IMR-90 (cell line): ENCODE measurements at regions not wholly inside any gene's neighbourhood (a gene's known extent, or its start where the extent isn't known, plus 50 kb on each side); places are given as distances from the start of the nearest gene placed in this dataset.

Experiments
- ATAC-seq: fragments of 200-7000 bp; cut with Tn5 transposase; 2 replicates; pipeline ENCODE4 v1.9.1; 2020; ENCODE audit warnings: low read depth, mild to moderate bottlenecking, moderate library complexity
- BruUV-seq: library from RNA; stranded (reverse); fragments of 400-500 nt; replicated peaks from 2 replicates; lab custom pipeline; 2021; lab: Mats Ljungman, UMichigan
- CTCF ChIA-PET: fragments of 300-600 bp; formaldehyde crosslinking; extraction: SDS; loops from one replicate; lab custom pipeline; 2021; ENCODE audit warnings: antibody characterized with exemption; lab: Yijun Ruan, JAX
- POLR2A ChIA-PET: fragments of 300-600 bp; sonication (Branson Sonifier 250); formaldehyde crosslinking; loops from one replicate; lab custom pipeline; 2022; ENCODE audit warnings: antibody characterized with exemption; ENCODE audit not compliant: unreplicated experiment; lab: Charles Lee
- DNase-seq: peaks from one replicate; pipeline ENCODE4 v3.0.0; 2013
- H2AFZ ChIP-seq: replicated peaks from 2 replicates; pipeline ENCODE3; 2013; ENCODE audit warnings: low read length, mild to moderate bottlenecking; ENCODE audit not compliant: poor library complexity
- H2AK5ac ChIP-seq: 2 replicates; pipeline ENCODE4 v1.6.1; 2013; ENCODE audit warnings: low read depth, low read length, inconsistent platforms
- H2AK9ac ChIP-seq: replicated peaks from 2 replicates; pipeline ENCODE3; 2013; ENCODE audit warnings: mild to moderate bottlenecking, low read depth, low read length, moderate library complexity; ENCODE audit not compliant: poor library complexity
- H2BK120ac ChIP-seq: 2 replicates; pipeline ENCODE4 v1.6.1; 2013; ENCODE audit warnings: low read depth, low read length, inconsistent platforms
- H2BK15ac ChIP-seq: 3 replicates; pipeline ENCODE4 v1.6.1; 2013; ENCODE audit warnings: low read depth, low read length, inconsistent platforms
- H2BK20ac ChIP-seq: 2 replicates; pipeline ENCODE4 v1.6.1; 2013; ENCODE audit warnings: low read depth, mild to moderate bottlenecking, inconsistent platforms, low read length, moderate library complexity
- H2BK5ac ChIP-seq: 2 replicates; pipeline ENCODE4 v1.6.1; 2013; ENCODE audit warnings: mild to moderate bottlenecking, low read depth, low read length, inconsistent platforms; ENCODE audit not compliant: poor library complexity, severe bottlenecking
- H3K14ac ChIP-seq: replicated peaks from 2 replicates; pipeline ENCODE4 v1.6.1; 2013; ENCODE audit warnings: low read depth, low read length, inconsistent platforms
- H3K18ac ChIP-seq: 2 replicates; pipeline ENCODE4 v1.6.1; 2013; ENCODE audit warnings: low read depth, low read length, control low read depth
- H3K23ac ChIP-seq: 2 replicates; pipeline ENCODE4 v1.6.1; 2013; ENCODE audit warnings: low read depth, low read length, inconsistent platforms
- H3K27ac ChIP-seq: 2 replicates; pipeline ENCODE4 v1.5.1; 2013; ENCODE audit warnings: mild to moderate bottlenecking, control low read depth, low read length; ENCODE audit not compliant: insufficient read depth
- H3K27me3 ChIP-seq: 2 replicates; pipeline ENCODE4 v1.6.1; 2013; ENCODE audit warnings: low read length; ENCODE audit not compliant: control insufficient read depth, insufficient read depth
- H3K36me3 ChIP-seq: 2 replicates; pipeline ENCODE4 v1.6.1; 2013; ENCODE audit warnings: low read length, mixed read lengths; ENCODE audit not compliant: control insufficient read depth, insufficient read depth
- H3K4ac ChIP-seq: 2 replicates; pipeline ENCODE4 v1.6.1; 2013; ENCODE audit warnings: low read depth, low read length, inconsistent platforms
- H3K4me1 ChIP-seq: 2 replicates; pipeline ENCODE4 v1.6.1; 2013; ENCODE audit warnings: low read length, mixed read lengths; ENCODE audit not compliant: control insufficient read depth, insufficient read depth
- H3K4me2 ChIP-seq: 2 replicates; pipeline ENCODE4 v1.6.1; 2013; ENCODE audit warnings: low read depth, mild to moderate bottlenecking, control low read depth, low read length, moderate library complexity
- H3K4me3 ChIP-seq: 2 replicates; pipeline ENCODE4 v1.5.1; 2013; ENCODE audit warnings: low read depth, mild to moderate bottlenecking, control low read depth, low read length, moderate library complexity; ENCODE audit not compliant: insufficient read depth
- H3K56ac ChIP-seq: 2 replicates; pipeline ENCODE4 v1.6.1; 2013; ENCODE audit warnings: low read length, inconsistent platforms; ENCODE audit not compliant: insufficient read depth; ENCODE audit errors: extremely low read depth
- H3K79me1 ChIP-seq, 2 experiments: 2 replicates each; pipeline ENCODE4 v1.6.1; 2013; ENCODE audit warnings: low read length in 2 of 2, inconsistent platforms in 1 of 2, low read depth in 1 of 2
- H3K9ac ChIP-seq: 2 replicates; pipeline ENCODE4 v1.6.1; 2013; ENCODE audit warnings: low read depth, low read length, control low read depth
- H3K9me1 ChIP-seq: 2 replicates; pipeline ENCODE4 v1.6.1; 2013; ENCODE audit warnings: low read length, inconsistent platforms; ENCODE audit not compliant: insufficient read depth
- H3K9me3 ChIP-seq: 2 replicates; pipeline ENCODE4 v1.6.1; 2013; ENCODE audit warnings: low read length; ENCODE audit not compliant: control insufficient read depth, insufficient read depth
- H4K20me1 ChIP-seq: 2 replicates; pipeline ENCODE4 v1.6.1; 2013; ENCODE audit warnings: low read length, inconsistent platforms; ENCODE audit not compliant: insufficient read depth
- H4K5ac ChIP-seq: 2 replicates; pipeline ENCODE4 v1.6.1; 2013; ENCODE audit warnings: mild to moderate bottlenecking, low read depth, low read length, control low read depth
- H4K8ac ChIP-seq, 2 experiments: 2 replicates each; pipeline ENCODE4 v1.6.1; 2013; ENCODE audit warnings: low read depth in 2 of 2, low read length in 2 of 2, control low read depth in 1 of 2, inconsistent platforms in 1 of 2
- H4K91ac ChIP-seq: 2 replicates; pipeline ENCODE4 v1.6.1; 2013; ENCODE audit warnings: low read depth, low read length, inconsistent platforms; ENCODE audit not compliant: insufficient read depth
- BHLHE40 ChIP-seq: fragments of 150-350 bp; IDR thresholded peaks from 2 replicates; pipeline ENCODE4 v1.6.1; 2016; ENCODE audit warnings: mild to moderate bottlenecking, low read depth, low read length
- CEBPB ChIP-seq: IDR thresholded peaks from 2 replicates; pipeline ENCODE4 v1.6.1; 2012; ENCODE audit warnings: low read depth, low read length, improper control_type of control experiment
- CHD1 ChIP-seq: IDR thresholded peaks from 2 replicates; pipeline ENCODE4 v1.6.1; 2012; ENCODE audit warnings: low read depth, low read length, improper control_type of control experiment
- CTCF ChIP-seq: conservative IDR thresholded peaks from 2 replicates; pipeline ENCODE4 v1.5.1; 2012; ENCODE audit warnings: mild to moderate bottlenecking, low read depth, low read length, improper control_type of control experiment
- ELK1 ChIP-seq: fragments of 150-350 bp; IDR thresholded peaks from 2 replicates; pipeline ENCODE4 v1.6.1; 2016; ENCODE audit warnings: low read depth, mild to moderate bottlenecking, low read length, moderate library complexity, borderline replicate concordance
- FOS ChIP-seq: fragments of 150-350 bp; IDR thresholded peaks from 2 replicates; pipeline ENCODE4 v1.6.1; 2016; ENCODE audit warnings: low read depth, low read length
- MAFK ChIP-seq: IDR thresholded peaks from 2 replicates; pipeline ENCODE4 v1.6.1; 2012; ENCODE audit warnings: low read depth, low read length, improper control_type of control experiment
- MAZ ChIP-seq: IDR thresholded peaks from 2 replicates; pipeline ENCODE4 v1.6.1; 2012; ENCODE audit warnings: low read depth, mild to moderate bottlenecking, low read length, improper control_type of control experiment, moderate library complexity, borderline replicate concordance
- MXI1 ChIP-seq: IDR thresholded peaks from 2 replicates; pipeline ENCODE4 v1.6.1; 2012; ENCODE audit warnings: low read depth, mild to moderate bottlenecking, low read length, moderate library complexity, borderline replicate concordance
- NFE2L2 ChIP-seq: fragments of 150-350 bp; IDR thresholded peaks from 2 replicates; pipeline ENCODE4 v1.6.1; 2016; ENCODE audit warnings: low read depth, mild to moderate bottlenecking, low read length
- POLR2A ChIP-seq: IDR thresholded peaks from 2 replicates; pipeline ENCODE4 v1.6.1; 2012; ENCODE audit warnings: mild to moderate bottlenecking, low read depth, low read length
- RAD21 ChIP-seq: IDR thresholded peaks from 2 replicates; pipeline ENCODE4 v1.6.1; 2012; ENCODE audit warnings: low read length, improper control_type of control experiment
- RCOR1 ChIP-seq: IDR thresholded peaks from 2 replicates; pipeline ENCODE4 v1.6.1; 2012; ENCODE audit warnings: mild to moderate bottlenecking, low read length, improper control_type of control experiment; ENCODE audit not compliant: insufficient replicate concordance
- RFX5 ChIP-seq: IDR thresholded peaks from 2 replicates; pipeline ENCODE4 v1.8.0; 2012; ENCODE audit warnings: low read depth, mild to moderate bottlenecking, low read length, moderate library complexity
- SMC3 ChIP-seq: fragments of 150-350 bp; IDR thresholded peaks from 2 replicates; pipeline ENCODE4 v1.6.1; 2016; ENCODE audit warnings: low read depth, mild to moderate bottlenecking, antibody characterized with exemption, low read length, moderate library complexity
- USF2 ChIP-seq: fragments of 150-350 bp; IDR thresholded peaks from 2 replicates; pipeline ENCODE4 v1.6.1; 2017; ENCODE audit warnings: mild to moderate bottlenecking, antibody characterized with exemption, low read length, low read depth
- WGBS, 2 experiments: methylation state at CpG; one replicate each; pipeline versions ENCODE4 v1.1.5 to v1.1.7; 2013; ENCODE audit warnings: missing lambda C conversion rate in 2 of 2; ENCODE audit not compliant: insufficient read length in 1 of 2; ENCODE audit errors: extremely low coverage in 2 of 2; 5-methylcytosine and 5-hydroxymethylcytosine counted together
- dilution Hi-C: fragments of 300-500 bp; cut with HindIII; formaldehyde crosslinking; loops from one replicate; pipeline ENCODE4 v1.14.3; 2018; ENCODE audit warnings: low sequenced_read_pairs; ENCODE audit not compliant: unreplicated experiment
- in situ Hi-C: fragments of 300-500 bp; cut with MboI; formaldehyde crosslinking; loops from 3 replicates; pipeline ENCODE4 v1.14.3; 2019; ENCODE audit warnings: low sequenced_read_pairs, inconsistent platforms, mixed read lengths
- intact Hi-C: fragments of 100-400 bp; cut with micrococcal nuclease; formaldehyde crosslinking; loops from 2 replicates; pipeline ENCODE4 v1.10.0; 2022

- Histone ChIP-seq H3K9ac (no peak overlapping the region), H3K27ac (no peak overlapping the region), H4K5ac (no peak overlapping the region), H2AK5ac (no peak overlapping the region), H3K9me1 (no peaks in the 10 kb centered on the region), H4K8ac (no peak overlapping the region), H3K23ac (no peak overlapping the region), H2AK9ac (no peak overlapping the region), H2AFZ (no peak overlapping the region), H2BK20ac (no peak overlapping the region), H3K4ac (no peak overlapping the region), H2BK120ac (no peak overlapping the region), H3K4me3 (no peak overlapping the region), H3K79me1 (no peaks in the 10 kb centered on the region), H3K56ac (no peak overlapping the region), H3K18ac (no peak overlapping the region), H2BK5ac (no peak overlapping the region), H3K4me2 (no peak overlapping the region), H3K36me3 (no peaks in the 10 kb centered on the region), H3K9me3 (no peaks in the 10 kb centered on the region), H2BK15ac (no peak overlapping the region), H4K20me1 (no peaks in the 10 kb centered on the region), H3K27me3 (no peaks in the 10 kb centered on the region), H4K91ac (no peak overlapping the region), H3K14ac (no peak overlapping the region), H3K4me1 (no peaks in the 10 kb centered on the region)
- BruUV-seq = no TSS peak
- intact Hi-C loops (no loop called here), in situ Hi-C loops (no loop called here), dilution Hi-C loops (no loop called here)
- ChIA-PET POLR2A (no interaction called here), CTCF (no interaction called here)
- no peak for TF ChIP-seq MXI1
- no peak for TF ChIP-seq USF2
- no peak for TF ChIP-seq CEBPB
- TF ChIP-seq MAFK = no peak
- no peak for TF ChIP-seq NFE2L2
- TF ChIP-seq RFX5 = no peak
- no peak for TF ChIP-seq CTCF
- TF ChIP-seq FOS = no peak
- no peak for TF ChIP-seq SMC3
- TF ChIP-seq CHD1 = no peak
- no peak for TF ChIP-seq BHLHE40
- no peak for TF ChIP-seq RCOR1
- TF ChIP-seq MAZ = no peak
- no peak for TF ChIP-seq RAD21
- no peak for TF ChIP-seq POLR2A
- no peak for TF ChIP-seq ELK1
- DNase-seq (no peak), ATAC-seq (no peak)
- no CpG with 5 or more reads among the region's 2 CpGs for WGBS, 2 experiments
Observed at GRCh38 chr7:132630834-132631233, 54.6 kb upstream of the PLXNA4 start.
